Tibial nerve (tissue), 4 donors: ENCODE measurements at regions not wholly inside any gene's neighbourhood (a gene's known extent, or its start where the extent isn't known, plus 50 kb on each side); places are given as distances from the start of the nearest gene placed in this dataset.

ENCODE experiments used
- EP300 ChIP-seq, 2 donors: sonication (generic); formaldehyde crosslinking; IDR thresholded peaks; one replicate each; pipeline ENCODE4 v1.6.1; 2017; ENCODE audit warnings: antibody characterized with exemption in 2 of 2, mild to moderate bottlenecking in 1 of 2
- TF ChIP-seq, protein P1 (sequence below), 5 experiments: fragments of 200-600 bp in 3 of 5; fragments of 450-650 bp in 2 of 5; sonication (generic) in 3 of 5; IDR thresholded peaks; one replicate each; pipeline ENCODE4 v1.5.1; 2016 to 2019; ENCODE audit warnings: antibody characterized with exemption in 5 of 5, mild to moderate bottlenecking in 3 of 5, moderate library complexity in 2 of 5

DNA sequence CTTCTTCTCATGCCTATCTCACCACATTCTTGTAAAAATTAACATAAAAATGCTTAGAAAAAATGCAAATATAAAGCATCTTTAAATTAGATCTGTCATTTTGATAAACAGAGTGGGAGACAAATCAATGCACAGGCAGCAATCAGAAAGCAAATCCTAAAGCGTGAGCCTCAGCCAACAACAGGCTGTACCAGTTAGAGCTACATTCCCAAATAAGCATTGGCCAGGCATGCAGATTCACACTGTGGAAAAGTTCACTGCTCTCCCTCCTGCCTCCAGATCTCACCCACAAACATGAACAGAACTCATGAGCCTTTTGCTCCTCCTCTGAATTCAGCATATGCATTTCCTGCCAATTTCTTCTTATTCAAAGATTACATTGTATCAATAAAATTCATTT lies 115.2 kb upstream of the FAT3 start:
- TF ChIP-seq, protein P1, sequence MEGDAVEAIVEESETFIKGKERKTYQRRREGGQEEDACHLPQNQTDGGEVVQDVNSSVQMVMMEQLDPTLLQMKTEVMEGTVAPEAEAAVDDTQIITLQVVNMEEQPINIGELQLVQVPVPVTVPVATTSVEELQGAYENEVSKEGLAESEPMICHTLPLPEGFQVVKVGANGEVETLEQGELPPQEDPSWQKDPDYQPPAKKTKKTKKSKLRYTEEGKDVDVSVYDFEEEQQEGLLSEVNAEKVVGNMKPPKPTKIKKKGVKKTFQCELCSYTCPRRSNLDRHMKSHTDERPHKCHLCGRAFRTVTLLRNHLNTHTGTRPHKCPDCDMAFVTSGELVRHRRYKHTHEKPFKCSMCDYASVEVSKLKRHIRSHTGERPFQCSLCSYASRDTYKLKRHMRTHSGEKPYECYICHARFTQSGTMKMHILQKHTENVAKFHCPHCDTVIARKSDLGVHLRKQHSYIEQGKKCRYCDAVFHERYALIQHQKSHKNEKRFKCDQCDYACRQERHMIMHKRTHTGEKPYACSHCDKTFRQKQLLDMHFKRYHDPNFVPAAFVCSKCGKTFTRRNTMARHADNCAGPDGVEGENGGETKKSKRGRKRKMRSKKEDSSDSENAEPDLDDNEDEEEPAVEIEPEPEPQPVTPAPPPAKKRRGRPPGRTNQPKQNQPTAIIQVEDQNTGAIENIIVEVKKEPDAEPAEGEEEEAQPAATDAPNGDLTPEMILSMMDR (IDR thresholded peaks at IDR 0.05), result no peak
- no peak for TF ChIP-seq EP300 (IDR thresholded peaks at IDR 0.05)
